ENCODE measurements at regions not wholly inside any gene's neighbourhood (a gene's known extent, or its start where the extent isn't known, plus 50 kb on each side); places are given as distances from the start of the nearest gene placed in this dataset.

DNA sequence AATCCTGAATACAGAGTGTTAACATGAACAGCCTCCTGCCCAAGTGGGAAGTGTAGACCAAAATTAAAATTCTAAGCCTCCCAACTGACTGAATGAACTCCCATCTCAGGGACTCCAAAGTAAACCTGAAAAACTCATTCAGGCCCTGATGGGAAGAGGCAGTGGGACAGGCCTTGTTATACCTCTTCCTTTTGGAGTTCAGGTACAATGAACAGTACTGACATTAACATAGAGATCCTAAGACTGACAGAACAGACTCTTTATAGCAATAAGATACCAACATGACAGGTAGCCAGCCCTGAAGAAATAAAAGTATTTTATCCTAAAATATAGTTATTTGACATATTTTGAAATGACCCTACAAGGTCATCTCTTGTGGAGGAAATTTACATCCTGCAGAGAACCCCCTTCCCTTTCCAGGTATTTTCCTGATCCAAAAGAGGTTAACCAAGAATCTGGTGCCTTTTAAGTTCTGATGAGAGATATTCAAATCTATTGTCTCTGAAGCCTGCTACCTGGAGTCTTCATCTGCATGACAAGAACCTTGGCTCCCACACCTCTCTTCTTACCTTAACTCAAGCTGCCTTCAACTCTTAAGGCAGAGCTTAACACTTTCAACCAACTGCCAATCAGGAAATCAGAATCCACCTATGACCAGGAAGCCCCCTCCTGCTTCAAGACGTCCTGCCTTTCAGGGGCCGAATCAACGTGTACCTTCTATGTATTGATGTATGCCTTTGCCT is 103.3 kb upstream of the PFKP start:
- no peak overlapping the region for H3K4me3 ChIP-seq (ENCODE audit: low read depth, low read length)
- TF ChIP-seq CTCF (IDR thresholded peaks at IDR 0.05; ENCODE audit: low read depth, low read length), result no peak

- no peak for TF ChIP-seq CTCF (IDR thresholded peaks at IDR 0.05; ENCODE audit: low read depth, low read length)
- no peak overlapping the region for H3K4me3 ChIP-seq (ENCODE audit: low read depth, low read length)
Observed at GRCh38 chr10:2962194-2962593, 105.2 kb upstream of the PFKP start.

DNA sequence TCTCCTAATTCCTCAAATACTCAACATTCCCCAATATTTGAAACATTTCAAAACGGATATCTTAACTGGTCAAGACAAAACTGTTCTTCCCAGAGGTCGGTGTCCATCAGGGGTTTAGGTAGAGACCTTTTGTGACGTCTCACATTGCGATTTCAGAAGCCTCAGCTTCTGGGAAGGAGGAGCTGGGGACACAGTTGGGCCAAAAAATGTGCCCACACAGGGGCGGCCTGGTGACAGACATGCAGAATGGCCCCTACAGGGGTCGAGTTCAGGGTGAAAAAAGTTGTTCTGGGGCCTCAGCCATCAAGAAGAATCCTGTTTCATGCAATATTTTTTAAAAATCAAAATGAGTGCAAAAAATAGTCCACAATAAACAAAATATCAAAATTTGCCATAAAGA is 108.7 kb upstream of the PFKP start:
- H3K4me3 ChIP-seq (ENCODE audit: low read depth, low read length), result no peak overlapping the region
- no peak for TF ChIP-seq CTCF (IDR thresholded peaks at IDR 0.05; ENCODE audit: low read depth, low read length)

- no peak for TF ChIP-seq CTCF (IDR thresholded peaks at IDR 0.05; ENCODE audit: low read depth, low read length)
- H3K4me3 ChIP-seq (ENCODE audit: low read depth, low read length), result no peak overlapping the region
Observed at GRCh38 chr10:2957785-2958184, 109.6 kb upstream of the PFKP start.

GRCh38 chr10:2955064-2955463 is 112.3 kb upstream of the PFKP start:
- no peak overlapping the region for H3K4me3 ChIP-seq (ENCODE audit: low read depth, low read length)
- TF ChIP-seq CTCF (IDR thresholded peaks at IDR 0.05; ENCODE audit: low read depth, low read length), result no peak

GRCh38 chr10:2953495-2953894 is 113.9 kb upstream of the PFKP start:
- no peak for TF ChIP-seq CTCF (IDR thresholded peaks at IDR 0.05; ENCODE audit: low read depth, low read length)
- no peak overlapping the region for H3K4me3 ChIP-seq (ENCODE audit: low read depth, low read length)

- no peak overlapping the region for H3K4me3 ChIP-seq (ENCODE audit: low read depth, low read length)
- no peak for TF ChIP-seq CTCF (IDR thresholded peaks at IDR 0.05; ENCODE audit: low read depth, low read length)
Observed at GRCh38 chr10:2951235-2951835, 116.0 kb upstream of the PFKP start.

Data from WI38 (cell line).